ENCODE measurements at regions not wholly inside any gene's neighbourhood (a gene's known extent, or its start where the extent isn't known, plus 50 kb on each side); places are given as distances from the start of the nearest gene placed in this dataset.

DNA sequence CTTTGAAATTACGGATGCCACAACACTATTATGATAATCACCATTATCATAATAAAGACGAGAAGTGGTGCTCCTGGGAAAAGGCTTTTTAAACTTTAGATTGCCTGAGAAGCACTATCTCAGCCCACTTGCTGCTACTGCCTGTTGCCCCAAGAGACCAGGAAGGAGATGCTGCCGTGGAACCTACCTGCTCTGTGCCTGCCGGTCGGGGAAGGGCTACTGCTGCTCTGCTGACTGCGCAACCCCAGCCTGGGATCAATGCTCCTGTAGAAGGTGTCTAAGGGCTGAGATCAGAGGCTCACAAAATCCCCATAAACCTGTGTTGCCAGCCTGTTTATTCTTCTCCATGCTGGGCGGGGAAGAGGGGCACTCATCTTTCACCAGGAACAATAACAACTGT, 145.3 kb upstream of the VCX3B start:
- CTCF ChIA-PET, result no interaction called here
- Histone ChIP-seq H3K27ac (no peak overlapping the region), H3K79me2 (ENCODE audit: low read depth) (no peaks in the 10 kb centered on the region), H4K20me1 (ENCODE audit: insufficient read depth) (no peaks in the 10 kb centered on the region), H3F3A (ENCODE audit: insufficient read depth, low read depth) (no peaks in the 10 kb centered on the region), H3K9me3 (ENCODE audit: insufficient read depth, low read depth) (no peaks in the 10 kb centered on the region), H3K27me3 (ENCODE audit: insufficient read depth, low read depth) (no peaks in the 10 kb centered on the region), H3K36me3 (ENCODE audit: low read depth) (no peaks in the 10 kb centered on the region), H3K9me2 (ENCODE audit: insufficient read depth) (no peaks in the 10 kb centered on the region), H3K4me2 (no peak overlapping the region), H2AFZ (no peak overlapping the region), H3K4me1 (replicated peaks; ENCODE audit: insufficient read depth) (no peaks in the 10 kb centered on the region), H3K4me3 (no peak overlapping the region)
- no peak for DNase-seq
- BruUV-seq (replicated peaks), result no TSS peak
- intact Hi-C loops (cut with micrococcal nuclease; ENCODE audit: unreplicated experiment), result no loop called here
- POLR2A ChIA-PET (ENCODE audit: unreplicated experiment), result no interaction called here
- TF ChIP-seq, protein P1, sequence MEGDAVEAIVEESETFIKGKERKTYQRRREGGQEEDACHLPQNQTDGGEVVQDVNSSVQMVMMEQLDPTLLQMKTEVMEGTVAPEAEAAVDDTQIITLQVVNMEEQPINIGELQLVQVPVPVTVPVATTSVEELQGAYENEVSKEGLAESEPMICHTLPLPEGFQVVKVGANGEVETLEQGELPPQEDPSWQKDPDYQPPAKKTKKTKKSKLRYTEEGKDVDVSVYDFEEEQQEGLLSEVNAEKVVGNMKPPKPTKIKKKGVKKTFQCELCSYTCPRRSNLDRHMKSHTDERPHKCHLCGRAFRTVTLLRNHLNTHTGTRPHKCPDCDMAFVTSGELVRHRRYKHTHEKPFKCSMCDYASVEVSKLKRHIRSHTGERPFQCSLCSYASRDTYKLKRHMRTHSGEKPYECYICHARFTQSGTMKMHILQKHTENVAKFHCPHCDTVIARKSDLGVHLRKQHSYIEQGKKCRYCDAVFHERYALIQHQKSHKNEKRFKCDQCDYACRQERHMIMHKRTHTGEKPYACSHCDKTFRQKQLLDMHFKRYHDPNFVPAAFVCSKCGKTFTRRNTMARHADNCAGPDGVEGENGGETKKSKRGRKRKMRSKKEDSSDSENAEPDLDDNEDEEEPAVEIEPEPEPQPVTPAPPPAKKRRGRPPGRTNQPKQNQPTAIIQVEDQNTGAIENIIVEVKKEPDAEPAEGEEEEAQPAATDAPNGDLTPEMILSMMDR (conservative IDR thresholded peaks at IDR 0.05), result no peak
- no peak for TF ChIP-seq EZH2 (IDR thresholded peaks at IDR 0.05; ENCODE audit: low read depth)

DNA sequence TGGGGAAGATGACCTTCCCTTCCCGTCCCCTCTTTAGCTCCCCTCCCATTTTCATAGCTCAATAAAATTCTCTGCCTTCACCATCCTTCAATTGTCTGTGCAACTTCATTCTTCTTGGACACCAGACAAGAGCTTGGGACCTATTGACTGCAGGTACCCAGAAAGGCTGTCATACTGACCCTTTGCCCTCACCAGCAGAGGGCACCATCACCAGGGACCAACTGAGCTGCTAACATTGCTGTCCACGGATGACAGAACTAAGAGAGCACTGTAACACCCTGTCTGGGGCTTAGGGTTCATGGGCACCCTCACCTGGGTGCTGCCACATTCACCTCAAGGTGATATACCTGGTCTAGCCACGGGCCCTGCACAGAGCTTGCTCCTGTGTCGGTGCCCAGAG, 141.3 kb upstream of the VCX3B start:
- H3K4me1 ChIP-seq (replicated peaks; ENCODE audit: insufficient read depth), result no peaks in the 10 kb centered on the region
- DNase-seq, result no peak
- H3K9me3 ChIP-seq (ENCODE audit: insufficient read depth, low read depth), result no peaks in the 10 kb centered on the region
- no TSS peak for BruUV-seq (replicated peaks)
- no peak for TF ChIP-seq EZH2 (IDR thresholded peaks at IDR 0.05; ENCODE audit: low read depth)
- TF ChIP-seq, protein P1 (conservative IDR thresholded peaks at IDR 0.05), result peak; percentile 35; the same call in 1 of the 2 replicates
- H3F3A ChIP-seq (ENCODE audit: insufficient read depth, low read depth), result no peaks in the 10 kb centered on the region
- H3K4me3 ChIP-seq, result no peak overlapping the region
- no peak overlapping the region for H2AFZ ChIP-seq
- no peaks in the 10 kb centered on the region for H3K36me3 ChIP-seq (ENCODE audit: low read depth)
- no peaks in the 10 kb centered on the region for H3K27me3 ChIP-seq (ENCODE audit: insufficient read depth, low read depth)
- H3K79me2 ChIP-seq (ENCODE audit: low read depth), result no peaks in the 10 kb centered on the region
- ChIA-PET CTCF (no interaction called here), POLR2A (ENCODE audit: unreplicated experiment) (no interaction called here)
- intact Hi-C loops (cut with micrococcal nuclease; ENCODE audit: unreplicated experiment), result no loop called here
- H3K4me2 ChIP-seq, result no peak overlapping the region
- H3K27ac ChIP-seq, result no peak overlapping the region
- H3K9me2 ChIP-seq (ENCODE audit: insufficient read depth), result no peaks in the 10 kb centered on the region
- no peaks in the 10 kb centered on the region for H4K20me1 ChIP-seq (ENCODE audit: insufficient read depth)

DNA sequence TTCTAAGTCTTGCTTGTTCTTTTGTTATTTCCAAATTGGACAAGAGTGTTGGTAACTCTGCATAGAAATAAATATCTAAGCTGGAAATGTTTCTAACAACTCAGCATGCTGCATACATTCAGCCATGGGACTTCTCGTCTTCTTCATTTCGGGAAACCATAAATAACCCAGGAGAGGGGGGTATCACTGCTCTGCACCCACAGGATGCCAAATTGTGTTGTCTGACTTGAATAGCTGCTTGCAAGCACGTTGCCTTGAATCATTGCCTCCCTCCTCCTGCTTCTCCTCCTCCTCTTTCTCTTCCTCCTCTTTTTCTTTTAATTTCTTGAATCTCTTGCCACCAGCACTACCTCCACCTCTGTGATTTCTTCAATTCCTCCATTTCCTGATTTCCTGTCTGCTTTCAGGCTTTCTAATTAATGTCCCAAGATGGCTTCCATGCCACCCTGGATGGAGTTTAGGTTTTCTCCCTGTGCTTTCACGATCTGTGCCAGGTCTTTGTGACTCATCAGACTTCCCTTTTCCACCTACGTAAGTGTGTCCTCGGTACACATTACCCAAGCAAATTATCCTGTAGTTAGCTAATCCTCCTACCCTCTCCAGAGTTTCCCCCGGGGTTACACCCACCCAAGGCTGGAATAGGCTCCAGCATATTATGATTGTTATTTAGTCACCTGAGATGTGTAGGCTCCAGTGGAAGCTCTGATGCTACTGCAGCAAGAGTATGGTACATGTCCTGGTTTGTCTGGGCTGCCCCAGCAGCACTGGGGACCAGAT, 122.6 kb upstream of the VCX3B start:
- intact Hi-C loops (cut with micrococcal nuclease; ENCODE audit: unreplicated experiment), result no loop called here
- no peak for TF ChIP-seq EZH2 (IDR thresholded peaks at IDR 0.05; ENCODE audit: low read depth)
- TF ChIP-seq, protein P1 (conservative IDR thresholded peaks at IDR 0.05), result no peak
- Histone ChIP-seq H2AFZ (no peak overlapping the region), H3K79me2 (ENCODE audit: low read depth) (no peaks in the 10 kb centered on the region), H3K4me1 (replicated peaks; ENCODE audit: insufficient read depth) (no peaks in the 10 kb centered on the region), H3K9me2 (ENCODE audit: insufficient read depth) (no peaks in the 10 kb centered on the region), H3K27me3 (ENCODE audit: insufficient read depth, low read depth) (no peaks in the 10 kb centered on the region), H3K9me3 (ENCODE audit: insufficient read depth, low read depth) (no peaks in the 10 kb centered on the region), H3F3A (ENCODE audit: insufficient read depth, low read depth) (no peaks in the 10 kb centered on the region), H3K4me3 (no peak overlapping the region), H3K36me3 (ENCODE audit: low read depth) (no peaks in the 10 kb centered on the region), H4K20me1 (ENCODE audit: insufficient read depth) (no peaks in the 10 kb centered on the region), H3K4me2 (no peak overlapping the region), H3K27ac (no peak overlapping the region)
- ChIA-PET CTCF (no interaction called here), POLR2A (ENCODE audit: unreplicated experiment) (no interaction called here)
- BruUV-seq (replicated peaks), result no TSS peak
- DNase-seq, result no peak

Measured in PC-9 (cell line).